ENCODE measurements at regions not wholly inside any gene's neighbourhood (a gene's known extent, or its start where the extent isn't known, plus 50 kb on each side); places are given as distances from the start of the nearest gene placed in this dataset.

DNA sequence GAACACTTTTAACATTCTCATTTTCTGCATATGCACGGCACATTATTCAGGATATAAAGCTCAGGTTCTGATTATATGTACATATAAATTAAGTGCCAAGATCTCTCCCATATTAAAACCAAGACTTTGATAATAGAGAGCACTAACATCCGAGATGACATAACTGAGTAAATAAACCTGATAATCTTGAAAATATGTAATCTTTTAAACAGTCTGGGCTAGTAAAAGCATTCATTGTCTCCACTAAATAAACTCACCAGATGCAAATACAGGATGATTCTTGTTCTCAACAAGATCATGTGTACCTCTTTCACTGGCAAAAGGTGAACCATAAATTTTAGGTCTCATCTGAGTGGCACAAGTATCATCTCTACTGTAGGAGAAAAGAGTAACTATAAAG lies 942.2 kb downstream of the TRAM1L1 start:
- H3K36me3 ChIP-seq (ENCODE audit: control insufficient read depth, insufficient read depth, low read length) = no peaks in the 10 kb centered on the region
- BruUV-seq (replicated peaks) = no TSS peak
- in situ Hi-C loops (cut with HindIII; ENCODE audit: low pct_unique_long_range_greater_than_20kb, low sequenced_read_pairs) (no loop called here), intact Hi-C loops (cut with micrococcal nuclease; ENCODE audit: unreplicated experiment) (no loop called here)
- CTCF ChIA-PET = no interaction called here
- H3K4me3 ChIP-seq (ENCODE audit: low read depth in 2 of 2, low read length in 2 of 2) = no peak overlapping the region
- no peaks in the 10 kb centered on the region for H3K4me1 ChIP-seq (ENCODE audit: control insufficient read depth, insufficient read depth, low read length)
- no peaks in the 10 kb centered on the region for H3K9me3 ChIP-seq (ENCODE audit: control insufficient read depth, insufficient read depth, low read depth, low read length)
- ATAC-seq (no peak), DNase-seq (ENCODE audit: low read depth, low spot score) (no peak)
- no peak overlapping the region for H3K27ac ChIP-seq (ENCODE audit: low read length)
- TF ChIP-seq, protein P1, sequence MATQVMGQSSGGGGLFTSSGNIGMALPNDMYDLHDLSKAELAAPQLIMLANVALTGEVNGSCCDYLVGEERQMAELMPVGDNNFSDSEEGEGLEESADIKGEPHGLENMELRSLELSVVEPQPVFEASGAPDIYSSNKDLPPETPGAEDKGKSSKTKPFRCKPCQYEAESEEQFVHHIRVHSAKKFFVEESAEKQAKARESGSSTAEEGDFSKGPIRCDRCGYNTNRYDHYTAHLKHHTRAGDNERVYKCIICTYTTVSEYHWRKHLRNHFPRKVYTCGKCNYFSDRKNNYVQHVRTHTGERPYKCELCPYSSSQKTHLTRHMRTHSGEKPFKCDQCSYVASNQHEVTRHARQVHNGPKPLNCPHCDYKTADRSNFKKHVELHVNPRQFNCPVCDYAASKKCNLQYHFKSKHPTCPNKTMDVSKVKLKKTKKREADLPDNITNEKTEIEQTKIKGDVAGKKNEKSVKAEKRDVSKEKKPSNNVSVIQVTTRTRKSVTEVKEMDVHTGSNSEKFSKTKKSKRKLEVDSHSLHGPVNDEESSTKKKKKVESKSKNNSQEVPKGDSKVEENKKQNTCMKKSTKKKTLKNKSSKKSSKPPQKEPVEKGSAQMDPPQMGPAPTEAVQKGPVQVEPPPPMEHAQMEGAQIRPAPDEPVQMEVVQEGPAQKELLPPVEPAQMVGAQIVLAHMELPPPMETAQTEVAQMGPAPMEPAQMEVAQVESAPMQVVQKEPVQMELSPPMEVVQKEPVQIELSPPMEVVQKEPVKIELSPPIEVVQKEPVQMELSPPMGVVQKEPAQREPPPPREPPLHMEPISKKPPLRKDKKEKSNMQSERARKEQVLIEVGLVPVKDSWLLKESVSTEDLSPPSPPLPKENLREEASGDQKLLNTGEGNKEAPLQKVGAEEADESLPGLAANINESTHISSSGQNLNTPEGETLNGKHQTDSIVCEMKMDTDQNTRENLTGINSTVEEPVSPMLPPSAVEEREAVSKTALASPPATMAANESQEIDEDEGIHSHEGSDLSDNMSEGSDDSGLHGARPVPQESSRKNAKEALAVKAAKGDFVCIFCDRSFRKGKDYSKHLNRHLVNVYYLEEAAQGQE (IDR thresholded peaks at IDR 0.05; ENCODE audit: insufficient read depth in 1 of 2, low read depth in 2 of 2, low read length in 1 of 2) = no peak
- TF ChIP-seq TCF7L2 (IDR thresholded peaks at IDR 0.05; ENCODE audit: low read depth, low read length) (no peak), POLR2AphosphoS5 (IDR thresholded peaks at IDR 0.05; ENCODE audit: low read depth, low read length) (no peak), SIN3A (IDR thresholded peaks at IDR 0.05; ENCODE audit: borderline replicate concordance, insufficient read depth, low read depth, low read length) (no peak)
- TF ChIP-seq, protein P2, sequence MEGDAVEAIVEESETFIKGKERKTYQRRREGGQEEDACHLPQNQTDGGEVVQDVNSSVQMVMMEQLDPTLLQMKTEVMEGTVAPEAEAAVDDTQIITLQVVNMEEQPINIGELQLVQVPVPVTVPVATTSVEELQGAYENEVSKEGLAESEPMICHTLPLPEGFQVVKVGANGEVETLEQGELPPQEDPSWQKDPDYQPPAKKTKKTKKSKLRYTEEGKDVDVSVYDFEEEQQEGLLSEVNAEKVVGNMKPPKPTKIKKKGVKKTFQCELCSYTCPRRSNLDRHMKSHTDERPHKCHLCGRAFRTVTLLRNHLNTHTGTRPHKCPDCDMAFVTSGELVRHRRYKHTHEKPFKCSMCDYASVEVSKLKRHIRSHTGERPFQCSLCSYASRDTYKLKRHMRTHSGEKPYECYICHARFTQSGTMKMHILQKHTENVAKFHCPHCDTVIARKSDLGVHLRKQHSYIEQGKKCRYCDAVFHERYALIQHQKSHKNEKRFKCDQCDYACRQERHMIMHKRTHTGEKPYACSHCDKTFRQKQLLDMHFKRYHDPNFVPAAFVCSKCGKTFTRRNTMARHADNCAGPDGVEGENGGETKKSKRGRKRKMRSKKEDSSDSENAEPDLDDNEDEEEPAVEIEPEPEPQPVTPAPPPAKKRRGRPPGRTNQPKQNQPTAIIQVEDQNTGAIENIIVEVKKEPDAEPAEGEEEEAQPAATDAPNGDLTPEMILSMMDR (IDR thresholded peaks at IDR 0.05) = no peak
- H3K27me3 ChIP-seq (ENCODE audit: control insufficient read depth, insufficient read depth, low read length) = no peaks in the 10 kb centered on the region
- POLR2A ChIA-PET = no interaction called here

DNA sequence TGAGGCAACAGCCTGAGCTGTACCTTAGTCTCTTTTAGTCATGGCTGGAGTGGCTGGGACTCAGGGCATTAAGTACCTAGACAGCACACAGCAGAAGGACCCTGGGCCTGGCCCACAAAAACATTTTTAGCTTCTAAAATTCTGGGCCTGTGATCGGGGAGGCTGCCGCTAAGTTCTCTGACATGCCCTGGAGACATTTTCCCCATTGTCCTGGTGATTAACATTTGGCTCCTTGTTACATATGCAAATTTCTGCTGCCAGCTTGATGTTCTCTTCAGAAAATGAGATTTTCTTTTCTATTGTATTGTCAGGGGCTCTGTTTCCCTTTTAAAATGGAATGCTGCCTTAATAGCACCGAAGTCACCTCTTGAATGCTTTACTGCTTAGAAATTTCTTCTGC lies 952.4 kb downstream of the TRAM1L1 start:
- ChIA-PET CTCF (no interaction called here), POLR2A (no interaction called here)
- Histone ChIP-seq H3K9me3 (ENCODE audit: control insufficient read depth, insufficient read depth, low read depth, low read length) (no peaks in the 10 kb centered on the region), H3K4me3 (ENCODE audit: low read depth in 2 of 2, low read length in 2 of 2) (no peak overlapping the region), H3K36me3 (ENCODE audit: control insufficient read depth, insufficient read depth, low read length) (no peaks in the 10 kb centered on the region), H3K4me1 (ENCODE audit: control insufficient read depth, insufficient read depth, low read length) (no peaks in the 10 kb centered on the region), H3K27ac (ENCODE audit: low read length) (no peak overlapping the region), H3K27me3 (ENCODE audit: control insufficient read depth, insufficient read depth, low read length) (no peaks in the 10 kb centered on the region)
- BruUV-seq (replicated peaks) = no TSS peak
- intact Hi-C loops (cut with micrococcal nuclease; ENCODE audit: unreplicated experiment) = no loop called here
- no peak for ATAC-seq
- DNase-seq (ENCODE audit: low read depth, low spot score) = no peak
- in situ Hi-C loops (cut with HindIII; ENCODE audit: low pct_unique_long_range_greater_than_20kb, low sequenced_read_pairs) = no loop called here
- TF ChIP-seq SIN3A (IDR thresholded peaks at IDR 0.05; ENCODE audit: borderline replicate concordance, insufficient read depth, low read depth, low read length) = no peak
- TF ChIP-seq POLR2AphosphoS5 (IDR thresholded peaks at IDR 0.05; ENCODE audit: low read depth, low read length) = no peak
- no peak for TF ChIP-seq TCF7L2 (IDR thresholded peaks at IDR 0.05; ENCODE audit: low read depth, low read length)
- TF ChIP-seq, protein P1 (IDR thresholded peaks at IDR 0.05; ENCODE audit: insufficient read depth in 1 of 2, low read depth in 2 of 2, low read length in 1 of 2) = no peak
- TF ChIP-seq, protein P2 (IDR thresholded peaks at IDR 0.05) = no peak
